Kasumi-1 (cell line): ENCODE measurements at regions not wholly inside any gene's neighbourhood (a gene's known extent, or its start where the extent isn't known, plus 50 kb on each side); places are given as distances from the start of the nearest gene placed in this dataset.

Experiments
- DNase-seq, 2 experiments: peaks; one replicate each; lab custom pipeline; 2025; lab: John Stamatoyannopoulos, UW

DNA sequence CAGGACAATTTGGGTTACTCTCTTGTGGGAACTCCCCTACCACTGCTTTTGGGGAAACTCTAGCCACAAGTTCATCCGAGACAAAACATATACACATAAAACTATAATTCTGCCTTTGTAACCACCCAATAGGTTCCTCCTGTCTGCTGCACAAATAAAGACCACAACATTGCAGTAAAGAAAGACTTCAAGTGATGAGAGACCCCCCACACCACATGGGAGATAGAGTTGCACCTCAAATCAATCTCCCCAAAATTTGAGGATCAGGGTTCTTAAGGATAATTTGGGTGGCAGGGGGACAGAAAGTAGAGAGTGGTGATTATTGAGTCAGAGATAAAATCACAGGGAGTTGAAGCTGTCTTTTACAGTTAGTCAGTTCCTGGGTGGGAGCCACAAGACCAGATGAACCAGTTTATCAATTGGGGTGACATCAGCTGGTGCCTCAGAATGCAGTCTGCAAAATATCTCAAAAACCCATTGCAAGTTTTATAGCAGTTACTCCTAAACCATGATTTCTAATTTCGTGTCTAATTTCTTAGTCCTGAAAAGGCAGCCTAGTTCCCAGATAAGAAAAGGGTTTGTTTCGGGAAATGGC is 1348.5 kb downstream of the PCDH9 start:
- DNase-seq, result no peak

DNA sequence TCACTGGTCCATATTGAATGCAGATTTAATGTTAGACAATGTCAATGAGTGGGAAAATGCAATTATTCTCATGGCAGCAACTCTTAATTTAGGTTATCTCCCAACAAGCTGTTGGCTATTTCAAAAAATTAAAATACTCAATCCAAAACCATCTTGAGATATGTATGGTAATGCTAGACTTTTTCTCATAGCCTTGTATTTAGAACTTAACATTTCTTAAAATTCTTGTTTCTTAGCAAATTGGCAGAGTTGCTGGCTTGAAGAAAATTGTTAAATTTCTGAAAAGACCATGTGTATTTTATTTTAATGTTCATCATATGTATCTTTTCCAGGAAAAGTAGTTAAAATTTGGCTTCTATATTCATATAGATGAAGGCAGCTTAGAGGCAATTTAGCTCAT is 1355.1 kb downstream of the PCDH9 start:
- DNase-seq, result no peak

GRCh38 chr13:65872448-65872847 is 1357.7 kb downstream of the PCDH9 start:
- no peak for DNase-seq

- DNase-seq, result no peak
Observed at GRCh38 chr13:65868884-65869283, 1361.3 kb downstream of the PCDH9 start.

GRCh38 chr13:65868099-65868498 is 1362.0 kb downstream of the PCDH9 start:
- no peak for DNase-seq

GRCh38 chr13:65866138-65866537 is 1364.0 kb downstream of the PCDH9 start:
- DNase-seq, result no peak

DNA sequence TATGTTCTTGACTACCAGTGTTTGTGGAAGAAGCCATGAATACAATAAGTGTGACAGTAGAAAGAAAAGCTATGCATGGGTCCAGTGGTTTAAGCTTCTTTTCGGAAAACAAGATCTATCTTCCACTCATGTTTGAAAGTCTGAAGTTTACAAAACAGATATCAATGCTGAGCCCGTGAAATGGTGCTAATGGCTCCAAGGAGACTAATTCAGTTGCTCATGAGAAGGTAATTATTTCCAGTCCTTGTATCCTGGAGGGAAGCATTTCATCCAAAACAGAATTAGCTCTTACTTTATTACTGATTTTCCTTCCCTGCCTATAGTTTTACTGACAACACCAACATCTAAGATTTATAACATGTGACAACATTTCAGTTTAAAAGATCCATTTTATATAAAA is 1364.9 kb downstream of the PCDH9 start:
- no peak for DNase-seq

- no peak for DNase-seq
Observed at GRCh38 chr13:65864039-65864438, 1366.1 kb downstream of the PCDH9 start.

DNA sequence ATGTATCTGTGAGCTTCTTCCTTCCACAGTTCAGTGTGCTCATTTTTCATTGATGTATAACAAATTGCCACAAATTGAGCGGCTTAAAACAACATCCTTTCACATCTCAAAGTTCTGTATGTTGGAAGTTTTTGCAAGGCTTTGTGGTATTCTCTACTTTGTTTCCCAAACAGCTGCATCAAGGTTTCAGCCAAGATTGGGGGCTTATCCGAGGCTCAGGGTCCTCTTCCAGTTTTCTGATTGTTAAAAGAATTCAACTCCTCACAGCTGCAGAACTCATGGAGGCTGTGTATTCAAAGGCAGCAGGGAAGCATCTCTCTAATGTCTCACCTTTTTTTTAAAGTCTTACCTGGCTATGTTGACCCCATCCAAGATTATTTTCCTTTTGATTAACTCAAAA is 1369.8 kb downstream of the PCDH9 start:
- DNase-seq, result no peak

DNA sequence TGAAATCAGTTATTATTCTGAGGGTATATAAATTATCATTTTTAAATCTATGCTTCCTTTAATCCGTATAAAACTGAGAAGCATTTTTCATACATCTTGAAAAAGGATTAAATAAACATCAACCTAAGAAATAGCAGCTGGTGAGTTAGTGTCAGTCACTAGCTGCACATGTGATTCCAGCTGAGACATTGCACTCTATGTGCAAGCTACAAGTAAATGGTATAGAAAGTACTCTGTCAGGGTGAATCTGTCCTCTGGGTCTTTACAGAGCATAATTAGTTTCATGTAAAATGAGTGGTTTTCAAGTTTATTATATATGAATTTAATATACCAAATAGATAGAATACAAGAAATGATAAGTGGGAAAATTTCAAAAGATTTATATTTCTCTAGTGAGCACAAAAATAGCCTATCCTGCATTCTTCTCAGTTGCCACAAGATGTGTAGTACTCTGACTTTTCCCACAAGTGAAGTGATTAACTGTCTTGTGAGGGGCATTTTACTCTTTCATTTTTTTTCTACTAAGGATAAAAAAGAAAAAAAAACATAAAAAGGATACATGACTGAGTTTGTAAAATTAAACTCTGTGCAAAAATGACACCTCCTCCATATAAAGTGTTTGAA is 1372.1 kb downstream of the PCDH9 start:
- no peak for DNase-seq

DNA sequence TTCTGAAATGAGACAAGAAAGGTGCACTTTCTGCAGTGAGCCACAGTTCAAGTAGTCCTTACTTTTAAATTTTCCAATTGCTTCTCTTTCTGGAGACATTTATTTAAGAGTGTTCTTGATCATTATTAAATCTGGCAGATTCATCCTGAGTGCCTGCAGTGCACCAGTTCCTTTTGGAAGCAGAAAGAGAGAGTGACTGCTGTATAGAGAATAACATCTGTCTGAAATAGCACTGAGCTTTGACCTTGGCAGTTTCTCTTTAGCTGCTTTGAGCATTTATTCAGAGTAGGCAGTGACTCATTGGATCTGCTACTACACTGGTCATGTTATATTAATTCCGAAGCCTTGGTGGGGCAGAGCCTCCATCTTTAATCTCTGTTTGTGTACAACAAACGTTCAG is 1373.7 kb downstream of the PCDH9 start:
- no peak for DNase-seq

DNA sequence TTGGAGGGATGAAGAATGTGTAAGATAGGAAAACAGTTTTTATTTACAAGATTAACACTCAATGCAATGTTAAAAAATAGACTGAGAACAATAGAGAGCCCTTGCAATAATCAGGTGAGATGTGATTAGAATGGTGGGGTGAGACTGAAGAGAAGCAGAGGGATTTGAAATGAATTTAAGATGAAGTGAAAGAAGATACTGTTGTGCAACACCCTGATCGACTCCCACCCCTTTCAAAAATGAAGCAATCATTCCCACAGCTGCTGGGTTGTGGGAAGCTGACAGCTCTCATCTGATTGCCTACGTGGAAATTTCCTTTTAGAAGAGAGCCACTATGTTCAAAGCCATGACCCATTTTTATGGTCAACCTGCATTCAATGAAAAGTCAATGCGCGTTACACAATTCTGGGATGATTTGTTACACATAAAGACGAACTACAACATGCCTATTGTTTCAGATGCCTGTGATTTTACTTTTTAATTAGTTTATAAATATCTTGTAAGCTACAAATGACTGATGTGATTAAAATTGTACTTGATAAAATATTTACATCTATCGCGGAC is 1374.8 kb downstream of the PCDH9 start:
- no peak for DNase-seq

DNA sequence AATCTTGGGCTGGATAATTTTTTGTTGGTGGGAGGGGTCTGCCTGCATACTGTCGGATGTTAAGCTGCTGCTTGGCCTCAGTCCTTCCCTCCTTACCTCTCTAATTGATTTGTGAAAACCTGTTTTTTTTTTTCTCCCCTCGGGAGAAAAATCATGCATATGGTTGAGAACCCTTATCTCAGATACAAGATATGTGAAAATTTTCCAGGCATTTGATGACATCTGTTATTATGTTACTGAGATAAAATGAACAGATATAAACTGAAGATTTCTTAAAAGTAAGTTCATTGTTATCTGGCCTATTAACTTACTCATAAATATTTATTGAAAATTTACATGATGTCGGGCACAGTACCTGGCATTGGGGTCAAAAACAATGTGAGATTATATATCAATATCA is 1375.7 kb downstream of the PCDH9 start:
- no peak for DNase-seq

DNA sequence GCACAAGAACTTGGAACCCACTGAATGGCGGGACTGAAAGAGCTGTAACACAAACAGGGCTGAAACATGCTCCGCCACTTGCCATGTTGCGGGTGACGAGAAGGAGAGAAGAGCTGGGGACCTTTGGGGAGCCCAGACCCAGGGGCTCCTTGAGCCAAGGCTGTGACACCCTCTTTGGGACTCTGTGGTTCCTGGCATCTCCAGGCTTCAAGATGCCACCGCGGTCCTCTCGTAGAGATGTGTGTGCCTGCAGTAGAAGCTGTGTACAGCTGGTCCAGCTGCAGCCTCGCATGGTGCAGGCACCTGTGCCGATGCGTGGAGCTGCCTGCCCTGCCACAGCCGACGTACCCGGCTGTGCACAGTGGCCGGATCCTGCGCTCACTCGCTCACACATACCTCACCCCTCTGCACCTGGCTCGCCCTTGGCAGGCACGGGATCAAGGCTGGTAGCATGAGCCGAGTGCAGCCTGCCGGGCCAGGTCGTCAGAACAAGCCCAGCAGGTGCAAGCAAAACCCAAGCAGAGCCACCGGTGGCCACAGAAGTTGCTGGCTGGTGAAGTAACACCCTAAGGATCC is 1385.8 kb downstream of the PCDH9 start:
- no peak for DNase-seq

DNA sequence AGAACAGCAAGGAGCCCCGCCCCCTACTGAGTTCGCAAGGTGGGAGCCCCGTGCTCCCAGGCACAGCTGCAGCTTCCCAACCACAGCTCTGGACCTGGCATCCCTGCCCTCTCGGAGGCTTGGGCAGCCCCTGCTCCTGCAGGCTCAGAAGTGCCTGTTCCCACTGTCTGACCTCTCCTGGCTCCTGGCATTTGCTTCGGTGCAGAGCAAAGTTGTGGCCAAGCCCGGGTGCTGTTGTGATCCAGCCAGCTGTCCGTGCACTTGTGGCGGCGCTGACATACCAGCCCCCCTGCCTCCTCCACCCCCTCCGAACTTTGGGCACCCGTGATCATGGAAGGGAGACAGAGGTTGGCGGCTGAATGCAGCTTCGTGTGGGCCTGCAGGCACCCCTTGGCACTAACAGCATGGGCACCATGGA is 1386.8 kb downstream of the PCDH9 start:
- DNase-seq, result no peak

GRCh38 chr13:65841156-65841555 is 1389.0 kb downstream of the PCDH9 start:
- no peak for DNase-seq

GRCh38 chr13:65836066-65836465 is 1394.1 kb downstream of the PCDH9 start:
- no peak for DNase-seq

DNA sequence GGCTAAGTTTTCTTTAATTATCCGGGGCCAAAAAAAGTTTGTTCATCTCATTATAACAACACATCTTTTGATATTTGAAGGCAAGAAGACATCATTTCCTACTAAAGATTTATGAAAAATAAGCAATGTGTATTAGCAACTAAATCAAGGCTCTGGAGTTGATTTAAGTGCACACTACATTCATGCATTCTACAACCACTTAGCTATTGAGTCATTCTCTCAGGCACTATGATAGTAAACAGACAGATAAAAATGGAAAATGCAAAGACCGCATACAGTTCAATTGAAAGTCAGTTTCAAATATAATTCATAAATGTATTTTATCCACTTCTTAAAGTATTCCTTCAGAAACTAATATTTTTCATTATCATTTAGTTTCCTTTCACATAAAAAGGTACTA is 1395.2 kb downstream of the PCDH9 start:
- no peak for DNase-seq

GRCh38 chr13:65830411-65831205 is 1399.5 kb downstream of the PCDH9 start:
- DNase-seq, result no peak

DNA sequence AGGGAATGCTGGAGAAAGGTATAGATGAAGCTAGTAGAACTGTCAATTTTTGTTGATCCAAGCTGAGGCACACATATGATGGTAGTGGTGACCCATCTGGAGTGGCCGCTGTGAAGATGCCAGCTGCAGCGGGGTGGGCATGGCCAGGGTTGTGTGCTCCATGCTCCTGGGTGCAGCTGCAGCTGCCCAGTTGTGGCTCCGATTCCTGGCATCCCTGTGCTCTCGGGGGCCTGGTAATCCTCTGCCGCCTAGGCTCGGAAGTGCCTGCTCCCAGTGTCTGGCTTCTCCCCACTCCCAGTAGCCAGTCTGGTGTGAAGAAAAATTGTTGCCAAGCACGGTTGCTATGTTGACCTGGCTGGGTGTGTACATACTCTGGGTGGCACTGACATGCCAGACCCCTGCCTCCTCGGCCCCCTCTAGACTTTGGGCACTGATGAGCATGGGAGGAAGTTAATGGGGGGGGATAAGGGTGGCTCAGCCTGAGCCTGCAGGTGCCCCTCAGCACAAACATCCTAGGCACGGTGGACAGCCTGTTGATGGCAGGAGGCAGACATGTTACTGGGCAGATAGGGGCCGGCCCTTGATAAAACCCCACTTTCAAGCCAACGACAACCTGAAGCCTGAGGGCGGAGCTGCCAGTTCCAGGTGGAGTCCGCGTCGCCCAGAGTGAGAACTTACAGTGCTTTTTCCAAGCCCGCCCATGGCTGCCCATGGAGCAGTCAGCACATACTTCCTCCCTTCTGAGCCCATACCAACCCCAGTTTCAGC is 1400.7 kb downstream of the PCDH9 start:
- DNase-seq, result no peak

DNA sequence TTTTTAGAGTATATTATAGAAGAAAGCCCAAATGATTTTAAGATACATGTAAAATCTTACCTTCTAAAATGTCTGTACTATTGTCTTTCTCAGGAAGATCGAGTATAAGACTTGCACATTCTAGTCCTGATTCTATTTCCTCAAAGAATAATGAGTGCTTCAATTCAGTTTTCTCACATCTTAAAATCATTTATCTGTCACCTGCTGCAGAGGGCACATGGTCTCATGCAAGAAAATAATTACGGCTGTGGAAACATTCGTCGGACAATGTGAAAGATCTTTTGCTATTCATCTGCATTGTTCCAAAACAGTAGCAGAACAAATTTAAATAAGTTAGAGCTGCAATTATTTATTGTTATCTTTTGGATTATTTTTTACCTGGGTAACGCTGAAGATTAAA is 1403.5 kb downstream of the PCDH9 start:
- no peak for DNase-seq

GRCh38 chr13:65825039-65825438 is 1405.1 kb downstream of the PCDH9 start:
- no peak for DNase-seq
